ENCODE measurements at regions not wholly inside any gene's neighbourhood (a gene's known extent, or its start where the extent isn't known, plus 50 kb on each side); places are given as distances from the start of the nearest gene placed in this dataset.

GRCh38 chr13:105059786-105060185, 1475.7 kb downstream of the EFNB2 start:
- CTCF ChIA-PET, result no interaction called here
- TF ChIP-seq ZNF510 (tag by site-specific recombination; IDR thresholded peaks at IDR 0.05; ENCODE audit: insufficient replicate concordance) (no peak), ZNF530 (tag by site-specific recombination; IDR thresholded peaks at IDR 0.05; ENCODE audit: low read depth) (no peak), SP7 (tag by site-specific recombination; IDR thresholded peaks at IDR 0.05) (no peak), ZNF660 (tag by site-specific recombination; IDR thresholded peaks at IDR 0.05) (no peak), ZNF391 (tag by site-specific recombination; IDR thresholded peaks at IDR 0.05; ENCODE audit: borderline replicate concordance, low read depth) (no peak), ZNF280C (tag by site-specific recombination; IDR thresholded peaks at IDR 0.05) (no peak), KLF7 (tag by site-specific recombination; IDR thresholded peaks at IDR 0.05; ENCODE audit: borderline replicate concordance) (no peak), ZNF311 (tag by site-specific recombination; IDR thresholded peaks at IDR 0.05; ENCODE audit: borderline replicate concordance) (no peak), ZNF830 (tag by site-specific recombination; IDR thresholded peaks at IDR 0.05; ENCODE audit: low read depth) (no peak), ZNF548 (tag by site-specific recombination; IDR thresholded peaks at IDR 0.05) (no peak), ZNF76 (tag by site-specific recombination; IDR thresholded peaks at IDR 0.05; ENCODE audit: borderline replicate concordance, low read depth) (no peak), ZNF521 (tag by site-specific recombination; IDR thresholded peaks at IDR 0.05) (no peak)
- TF ChIP-seq, protein P1, sequence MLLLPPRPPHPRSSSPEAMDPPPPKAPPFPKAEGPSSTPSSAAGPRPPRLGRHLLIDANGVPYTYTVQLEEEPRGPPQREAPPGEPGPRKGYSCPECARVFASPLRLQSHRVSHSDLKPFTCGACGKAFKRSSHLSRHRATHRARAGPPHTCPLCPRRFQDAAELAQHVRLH (tag by site-specific recombination; IDR thresholded peaks at IDR 0.05), result no peak
- TF ChIP-seq, protein P2, sequence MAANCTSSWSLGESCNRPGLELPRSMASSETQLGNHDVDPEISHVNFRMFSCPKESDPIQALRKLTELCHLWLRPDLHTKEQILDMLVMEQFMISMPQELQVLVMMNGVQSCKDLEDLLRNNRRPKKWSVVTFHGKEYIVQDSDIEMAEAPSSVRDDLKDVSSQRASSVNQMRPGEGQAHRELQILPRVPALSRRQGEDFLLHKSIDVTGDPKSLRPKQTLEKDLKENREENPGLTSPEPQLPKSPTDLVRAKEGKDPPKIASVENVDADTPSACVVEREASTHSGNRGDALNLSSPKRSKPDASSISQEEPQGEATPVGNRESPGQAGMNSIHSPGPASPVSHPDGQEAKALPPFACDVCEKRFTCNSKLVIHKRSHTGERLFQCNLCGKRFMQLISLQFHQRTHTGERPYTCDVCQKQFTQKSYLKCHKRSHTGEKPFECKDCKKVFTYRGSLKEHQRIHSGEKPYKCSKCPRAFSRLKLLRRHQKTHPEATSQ (tag by site-specific recombination; IDR thresholded peaks at IDR 0.05), result no peak
- POLR2A ChIA-PET, result no interaction called here
- Histone ChIP-seq H3K4me1 (ENCODE audit: control insufficient read depth, insufficient read depth, low read length) (no peaks in the 10 kb centered on the region), H3K36me3 (ENCODE audit: control insufficient read depth in 2 of 2, insufficient read depth in 1 of 2, low read length in 2 of 2) (no peaks in the 10 kb centered on the region), H3K4me3 (ENCODE audit: low read depth, low read length) (no peak overlapping the region), H3K9me3 (ENCODE audit: control insufficient read depth, insufficient read depth, low read depth, low read length) (no peaks in the 10 kb centered on the region), H3K27ac (ENCODE audit: extremely low read depth, low read depth, low read length) (no peak overlapping the region)

DNA sequence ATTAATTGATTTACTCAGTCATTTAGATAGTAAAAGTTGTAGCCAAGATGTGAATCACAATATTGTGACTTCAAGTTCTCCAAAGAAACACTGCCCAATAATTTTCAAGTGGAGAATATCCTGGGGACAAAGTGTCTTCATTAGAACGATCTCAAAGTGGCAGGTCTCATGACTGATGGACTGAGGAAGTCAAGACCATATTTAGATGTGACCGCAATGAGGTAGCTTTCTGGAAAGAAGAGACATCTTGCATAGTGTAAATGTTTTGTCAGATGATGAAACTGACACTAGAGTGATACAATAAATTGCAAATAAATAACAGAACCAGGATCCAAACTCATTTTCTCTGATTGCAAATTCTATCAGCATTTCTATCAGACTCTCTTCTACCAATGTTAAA, 1476.9 kb downstream of the EFNB2 start:
- Histone ChIP-seq H3K36me3 (ENCODE audit: control insufficient read depth in 2 of 2, insufficient read depth in 1 of 2, low read length in 2 of 2) (no peaks in the 10 kb centered on the region), H3K4me1 (ENCODE audit: control insufficient read depth, insufficient read depth, low read length) (no peaks in the 10 kb centered on the region), H3K4me3 (ENCODE audit: low read depth, low read length) (no peak overlapping the region), H3K9me3 (ENCODE audit: control insufficient read depth, insufficient read depth, low read depth, low read length) (no peaks in the 10 kb centered on the region), H3K27ac (ENCODE audit: extremely low read depth, low read depth, low read length) (no peak overlapping the region)
- no peak for TF ChIP-seq ZNF600 (tag by site-specific recombination; IDR thresholded peaks at IDR 0.05)
- ChIA-PET POLR2A (no interaction called here), CTCF (no interaction called here)

DNA sequence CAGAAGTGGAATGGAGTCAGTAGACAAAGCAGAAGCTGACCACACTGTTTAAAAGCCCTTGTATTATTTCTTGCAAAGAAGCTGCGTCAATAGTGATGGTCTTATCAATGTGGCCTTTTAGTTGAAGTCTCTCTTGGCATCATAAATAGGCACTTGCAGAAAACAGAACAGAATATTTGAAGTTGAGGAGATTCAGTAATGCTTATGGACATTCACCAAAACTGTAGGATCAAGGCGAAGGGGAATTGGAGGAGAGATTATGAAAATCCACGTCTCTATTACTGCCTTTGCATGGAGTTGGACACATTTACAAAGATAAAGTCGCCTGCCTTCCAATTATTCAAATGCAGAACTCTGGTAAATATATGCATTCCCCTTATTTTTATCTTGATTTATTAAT, 1482.8 kb downstream of the EFNB2 start:
- H3K9me3 ChIP-seq (ENCODE audit: control insufficient read depth, insufficient read depth, low read depth, low read length), result no peaks in the 10 kb centered on the region
- H3K4me3 ChIP-seq (ENCODE audit: low read depth, low read length), result no peak overlapping the region
- ChIA-PET POLR2A (no interaction called here), CTCF (interaction anchor here (0.5 kb wide), 1 partner anchor 884 kb away, joined by 3 read pairs; no protein-coding TSS in a partner anchor)
- H3K27ac ChIP-seq (ENCODE audit: extremely low read depth, low read depth, low read length), result no peak overlapping the region
- TF ChIP-seq ZNF501 (tag by site-specific recombination; IDR thresholded peaks at IDR 0.05), result no peak
- TF ChIP-seq, protein P1 (tag by site-specific recombination; IDR thresholded peaks at IDR 0.05), result no peak
- TF ChIP-seq ZNF280C (tag by site-specific recombination; IDR thresholded peaks at IDR 0.05), result no peak
- no peaks in the 10 kb centered on the region for H3K36me3 ChIP-seq (ENCODE audit: control insufficient read depth in 2 of 2, insufficient read depth in 1 of 2, low read length in 2 of 2)
- H3K4me1 ChIP-seq (ENCODE audit: control insufficient read depth, insufficient read depth, low read length), result no peaks in the 10 kb centered on the region
